Breast epithelium (tissue), 3 donors: ENCODE measurements at regions not wholly inside any gene's neighbourhood (a gene's known extent, or its start where the extent isn't known, plus 50 kb on each side); places are given as distances from the start of the nearest gene placed in this dataset.

Source experiments
- POLR2A ChIP-seq: fragments of 450-650 bp; IDR thresholded peaks from one replicate; pipeline ENCODE4 v1.6.1; 2016; ENCODE audit warnings: antibody characterized with exemption, mild to moderate bottlenecking, moderate library complexity
- TF ChIP-seq, protein P1 (sequence below), 3 donors: fragments of 450-650 bp; IDR thresholded peaks; one replicate each; pipeline ENCODE4 v1.5.1; 2016 to 2017; ENCODE audit warnings: antibody characterized with exemption in 3 of 3, mild to moderate bottlenecking in 3 of 3, moderate library complexity in 3 of 3

DNA sequence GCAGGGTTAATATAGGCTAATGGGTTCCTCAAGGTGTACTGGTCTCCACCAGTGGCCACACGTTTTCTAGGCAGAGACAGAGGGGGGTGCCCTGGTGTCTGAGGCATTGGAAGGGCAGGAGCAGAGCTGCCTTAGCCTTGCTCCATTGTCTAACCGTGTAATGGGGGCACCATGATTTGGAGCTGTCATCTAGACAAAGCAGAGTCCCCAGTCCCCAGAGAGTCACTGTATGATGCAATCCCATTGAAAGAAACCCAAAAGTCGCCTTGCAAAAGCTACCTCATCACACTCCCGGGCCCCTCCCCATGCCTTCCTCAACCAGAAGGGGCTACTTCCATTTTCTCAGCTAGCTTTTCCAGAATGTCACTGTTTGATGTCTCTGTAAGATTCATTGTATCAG lies 487.1 kb downstream of the AACS start:
- TF ChIP-seq, protein P1, sequence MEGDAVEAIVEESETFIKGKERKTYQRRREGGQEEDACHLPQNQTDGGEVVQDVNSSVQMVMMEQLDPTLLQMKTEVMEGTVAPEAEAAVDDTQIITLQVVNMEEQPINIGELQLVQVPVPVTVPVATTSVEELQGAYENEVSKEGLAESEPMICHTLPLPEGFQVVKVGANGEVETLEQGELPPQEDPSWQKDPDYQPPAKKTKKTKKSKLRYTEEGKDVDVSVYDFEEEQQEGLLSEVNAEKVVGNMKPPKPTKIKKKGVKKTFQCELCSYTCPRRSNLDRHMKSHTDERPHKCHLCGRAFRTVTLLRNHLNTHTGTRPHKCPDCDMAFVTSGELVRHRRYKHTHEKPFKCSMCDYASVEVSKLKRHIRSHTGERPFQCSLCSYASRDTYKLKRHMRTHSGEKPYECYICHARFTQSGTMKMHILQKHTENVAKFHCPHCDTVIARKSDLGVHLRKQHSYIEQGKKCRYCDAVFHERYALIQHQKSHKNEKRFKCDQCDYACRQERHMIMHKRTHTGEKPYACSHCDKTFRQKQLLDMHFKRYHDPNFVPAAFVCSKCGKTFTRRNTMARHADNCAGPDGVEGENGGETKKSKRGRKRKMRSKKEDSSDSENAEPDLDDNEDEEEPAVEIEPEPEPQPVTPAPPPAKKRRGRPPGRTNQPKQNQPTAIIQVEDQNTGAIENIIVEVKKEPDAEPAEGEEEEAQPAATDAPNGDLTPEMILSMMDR (IDR thresholded peaks at IDR 0.05), result no peak
- TF ChIP-seq POLR2A, result no peak
